ENCODE measurements at regions not wholly inside any gene's neighbourhood (a gene's known extent, or its start where the extent isn't known, plus 50 kb on each side); places are given as distances from the start of the nearest gene placed in this dataset.

- TF ChIP-seq EZH2 (IDR thresholded peaks at IDR 0.05; ENCODE audit: insufficient read depth, low read length) (no peak), CTCF (IDR thresholded peaks at IDR 0.05; ENCODE audit: insufficient read depth, low read depth, low read length) (no peak)
Measured at GRCh38 chr2:157076526-157077161, 180.9 kb upstream of the GALNT5 start.

All from astrocyte (in vitro differentiated cells and primary cell).